K562 (cell line): ENCODE measurements at regions not wholly inside any gene's neighbourhood (a gene's known extent, or its start where the extent isn't known, plus 50 kb on each side); places are given as distances from the start of the nearest gene placed in this dataset.

ENCODE experiments used
- BRD4 ChIP-seq: fragments of 200-600 bp; sonication (generic); IDR thresholded peaks from 2 replicates; pipeline ENCODE4 v1.6.1; 2017; ENCODE audit warnings: inconsistent platforms
- CTBP1 ChIP-seq: fragments of 450-650 bp; IDR thresholded peaks from 2 replicates; pipeline ENCODE4 v1.6.1; 2016; ENCODE audit warnings: borderline replicate concordance
- CTCFL ChIP-seq: IDR thresholded peaks from 2 replicates; pipeline ENCODE4 v1.6.1; 2011; ENCODE audit warnings: borderline replicate concordance, low read depth, mild to moderate bottlenecking, moderate library complexity, low read length; ENCODE audit not compliant: insufficient read depth, poor library complexity, severe bottlenecking
- GTF2A2 ChIP-seq: IDR thresholded peaks from 2 replicates; pipeline ENCODE4 v1.6.1; 2016; ENCODE audit warnings: mild to moderate bottlenecking, missing genetic modification characterization, missing compliant biosample characterization
- JUND ChIP-seq, 2 experiments: IDR thresholded peaks; 2 replicates in 1 of 2; 3 replicates in 1 of 2; pipeline ENCODE4 v1.6.1; 2011; ENCODE audit warnings: borderline replicate concordance in 2 of 2, low read depth in 2 of 2, low read length in 2 of 2, improper control_type of control experiment in 1 of 2, missing biosample characterization in 1 of 2, missing genetic modification characterization in 1 of 2, missing genetic modification reagents in 1 of 2
- NONO ChIP-seq, 2 experiments: fragments of 200-400 bp in 1 of 2; fragments of 450-650 bp in 1 of 2; formaldehyde crosslinking in 1 of 2; IDR thresholded peaks; 2 replicates each; pipeline ENCODE4 v1.6.1; 2017; ENCODE audit warnings: low read depth in 2 of 2, mild to moderate bottlenecking in 2 of 2, moderate library complexity in 2 of 2, low read length in 1 of 2
- POLR2A ChIP-seq: fragments of 450-650 bp; conservative IDR thresholded peaks from 2 replicates; pipeline ENCODE4 v1.6.1; 2016
- PYGO2 ChIP-seq: fragments of 450-650 bp; IDR thresholded peaks from 2 replicates; pipeline ENCODE4 v1.6.1; 2016; ENCODE audit warnings: mild to moderate bottlenecking, missing genetic modification characterization, moderate library complexity, missing compliant biosample characterization
- SIN3B ChIP-seq: fragments of 450-650 bp; IDR thresholded peaks from 2 replicates; pipeline ENCODE4 v1.6.1; 2017; ENCODE audit warnings: low read depth, mild to moderate bottlenecking, moderate library complexity
- TCFL5 ChIP-seq: fragments of 250-450 bp; sonication (Bioruptor Pico); conservative IDR thresholded peaks from 2 replicates; pipeline ENCODE4 v1.6.1; 2021; ENCODE audit warnings: mild to moderate bottlenecking, moderate library complexity, matching md5 sums
- THAP7 ChIP-seq: fragments of 250-450 bp; sonication (Bioruptor Pico); IDR thresholded peaks from 2 replicates; pipeline ENCODE4 v1.5.0; 2021
- THRB ChIP-seq: fragments of 450-650 bp; formaldehyde crosslinking; conservative IDR thresholded peaks from 2 replicates; pipeline ENCODE4 v1.4.0; 2022; ENCODE audit warnings: mild to moderate bottlenecking, missing genetic modification characterization
- ZFP1 ChIP-seq: fragments of 450-650 bp; formaldehyde crosslinking; IDR thresholded peaks from 2 replicates; pipeline ENCODE4 v1.4.0; 2020; ENCODE audit warnings: mild to moderate bottlenecking, mixed read lengths
- ZNF507 ChIP-seq: conservative IDR thresholded peaks from 2 replicates; pipeline ENCODE4 v1.6.1; 2017; ENCODE audit warnings: missing genetic modification characterization, missing compliant biosample characterization
- ZNF589 ChIP-seq: fragments of 200-800 bp; sonication (Bioruptor generic); IDR thresholded peaks from 2 replicates; pipeline ENCODE4 v1.6.1; 2016; ENCODE audit warnings: low read depth, missing genetic modification characterization, missing compliant biosample characterization

- no peak for TF ChIP-seq CTCFL
- no peak for TF ChIP-seq THRB
- TF ChIP-seq NONO (IDR thresholded peaks at IDR 0.05; ENCODE audit: low read depth in 2 of 2, low read length in 1 of 2): no peak
- TF ChIP-seq POLR2A: no peak
- TF ChIP-seq JUND (IDR thresholded peaks at IDR 0.05; ENCODE audit: borderline replicate concordance, low read depth, low read length): no peak
- TF ChIP-seq JUND (tag; IDR thresholded peaks at IDR 0.05; ENCODE audit: borderline replicate concordance, low read depth, low read length): no peak
- TF ChIP-seq ZNF589: no peak
- no peak for TF ChIP-seq PYGO2 (tag)
- no peak for TF ChIP-seq THAP7
- TF ChIP-seq GTF2A2: no peak
- no peak for TF ChIP-seq BRD4
- TF ChIP-seq ZNF507 (tag): no peak
- no peak for TF ChIP-seq SIN3B
- no peak for TF ChIP-seq ZFP1
- no peak for TF ChIP-seq TCFL5
- TF ChIP-seq CTBP1: no peak
These were observed 428.0 kb downstream of the EPHA5 start (continued) for GRCh38 chr4:65242156-65242846.
